ENCODE measurements at regions not wholly inside any gene's neighbourhood (a gene's known extent, or its start where the extent isn't known, plus 50 kb on each side); places are given as distances from the start of the nearest gene placed in this dataset.

DNA sequence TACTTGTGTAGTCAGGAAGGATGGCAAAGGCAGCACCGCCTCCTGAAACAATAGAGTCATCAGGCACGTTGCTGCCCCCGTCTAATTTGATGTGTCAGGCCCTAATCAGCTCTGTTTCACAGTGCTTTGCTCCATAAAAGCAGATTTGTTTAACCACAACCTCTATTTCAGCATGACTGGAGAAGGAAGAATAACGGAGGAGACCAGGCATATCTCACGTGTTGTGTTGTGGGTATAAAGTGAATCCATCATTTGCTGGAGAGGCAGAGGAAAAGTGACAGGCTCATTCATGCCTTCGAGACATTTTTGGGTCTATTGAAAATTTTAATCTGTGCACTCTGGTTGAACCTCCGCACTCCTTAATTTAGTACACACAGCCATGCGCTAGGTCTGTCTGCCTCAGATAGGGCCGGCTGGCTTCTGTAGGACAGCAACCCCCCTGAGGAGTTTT is 940.4 kb upstream of the SLC10A2 start:
- TF ChIP-seq, protein P1, sequence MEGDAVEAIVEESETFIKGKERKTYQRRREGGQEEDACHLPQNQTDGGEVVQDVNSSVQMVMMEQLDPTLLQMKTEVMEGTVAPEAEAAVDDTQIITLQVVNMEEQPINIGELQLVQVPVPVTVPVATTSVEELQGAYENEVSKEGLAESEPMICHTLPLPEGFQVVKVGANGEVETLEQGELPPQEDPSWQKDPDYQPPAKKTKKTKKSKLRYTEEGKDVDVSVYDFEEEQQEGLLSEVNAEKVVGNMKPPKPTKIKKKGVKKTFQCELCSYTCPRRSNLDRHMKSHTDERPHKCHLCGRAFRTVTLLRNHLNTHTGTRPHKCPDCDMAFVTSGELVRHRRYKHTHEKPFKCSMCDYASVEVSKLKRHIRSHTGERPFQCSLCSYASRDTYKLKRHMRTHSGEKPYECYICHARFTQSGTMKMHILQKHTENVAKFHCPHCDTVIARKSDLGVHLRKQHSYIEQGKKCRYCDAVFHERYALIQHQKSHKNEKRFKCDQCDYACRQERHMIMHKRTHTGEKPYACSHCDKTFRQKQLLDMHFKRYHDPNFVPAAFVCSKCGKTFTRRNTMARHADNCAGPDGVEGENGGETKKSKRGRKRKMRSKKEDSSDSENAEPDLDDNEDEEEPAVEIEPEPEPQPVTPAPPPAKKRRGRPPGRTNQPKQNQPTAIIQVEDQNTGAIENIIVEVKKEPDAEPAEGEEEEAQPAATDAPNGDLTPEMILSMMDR (conservative IDR thresholded peaks at IDR 0.05; ENCODE audit: low read depth, low read length): no peak
- DNase-seq (ENCODE audit: low read depth): no peak
- no peak overlapping the region for H3K4me3 ChIP-seq (ENCODE audit: low read depth, low read length)

DNA sequence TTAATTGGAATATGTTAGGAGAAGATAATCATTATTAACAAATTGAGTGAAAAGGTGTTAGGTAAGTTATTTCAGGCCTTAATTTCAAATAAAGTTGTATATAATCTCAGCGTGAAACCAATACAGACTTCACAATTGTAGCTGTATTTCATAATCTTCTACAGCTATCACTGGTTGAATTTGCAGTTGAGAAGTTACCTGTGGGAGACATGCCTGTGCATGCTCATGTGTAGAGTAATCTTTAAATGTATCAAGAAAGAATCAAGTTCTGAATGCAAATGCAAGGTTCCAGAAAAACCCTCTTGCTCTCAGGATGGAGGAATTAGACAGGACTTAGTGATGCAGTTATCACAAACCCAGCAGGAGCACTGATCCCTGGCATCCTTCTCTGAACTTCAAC is 938.4 kb upstream of the SLC10A2 start:
- DNase-seq (ENCODE audit: low read depth): no peak
- TF ChIP-seq, protein P1 (conservative IDR thresholded peaks at IDR 0.05; ENCODE audit: low read depth, low read length): no peak
- no peak overlapping the region for H3K4me3 ChIP-seq (ENCODE audit: low read depth, low read length)

DNA sequence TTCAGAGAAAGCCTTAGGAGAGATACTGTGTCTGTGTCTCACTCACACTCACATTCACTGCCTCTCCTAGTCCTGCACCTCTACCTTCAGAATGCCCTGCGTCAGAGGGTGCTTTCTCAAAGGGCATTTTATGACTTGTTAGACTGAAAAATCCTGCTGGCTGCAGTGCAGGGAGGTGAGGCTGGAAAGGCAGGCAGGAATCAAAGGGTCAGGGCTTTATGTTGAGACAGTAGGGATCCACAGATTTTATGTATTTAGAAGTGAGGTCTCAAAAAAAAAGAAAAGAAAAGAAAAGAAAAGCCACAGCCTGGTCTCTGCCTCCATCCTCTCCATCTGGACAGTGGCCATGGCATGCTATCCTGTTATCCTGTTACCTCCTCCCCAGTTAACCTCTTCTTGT is 936.0 kb upstream of the SLC10A2 start:
- H3K4me3 ChIP-seq (ENCODE audit: low read depth, low read length): no peak overlapping the region
- DNase-seq (ENCODE audit: low read depth): no peak
- TF ChIP-seq, protein P1 (conservative IDR thresholded peaks at IDR 0.05; ENCODE audit: low read depth, low read length): no peak

DNA sequence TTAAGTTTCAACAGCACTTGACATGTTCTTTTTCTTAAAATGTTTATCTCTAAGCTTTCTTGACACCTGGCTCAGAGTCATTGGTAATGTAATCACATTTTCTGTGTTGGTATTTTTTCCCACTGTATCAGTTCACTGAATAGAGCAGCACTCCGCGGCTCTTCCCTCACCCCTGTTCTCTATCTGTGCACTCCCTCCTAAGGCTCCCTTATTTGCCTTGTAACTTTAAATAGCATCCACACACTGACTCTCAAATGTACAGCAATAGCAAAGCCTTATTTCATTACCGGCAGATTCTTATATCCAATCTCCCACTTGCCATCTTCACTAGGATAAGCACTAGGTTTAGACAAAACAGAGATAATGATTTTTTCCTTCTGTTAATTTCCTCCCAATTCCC is 935.5 kb upstream of the SLC10A2 start:
- TF ChIP-seq, protein P1 (conservative IDR thresholded peaks at IDR 0.05; ENCODE audit: low read depth, low read length): no peak
- no peak for DNase-seq (ENCODE audit: low read depth)

DNA sequence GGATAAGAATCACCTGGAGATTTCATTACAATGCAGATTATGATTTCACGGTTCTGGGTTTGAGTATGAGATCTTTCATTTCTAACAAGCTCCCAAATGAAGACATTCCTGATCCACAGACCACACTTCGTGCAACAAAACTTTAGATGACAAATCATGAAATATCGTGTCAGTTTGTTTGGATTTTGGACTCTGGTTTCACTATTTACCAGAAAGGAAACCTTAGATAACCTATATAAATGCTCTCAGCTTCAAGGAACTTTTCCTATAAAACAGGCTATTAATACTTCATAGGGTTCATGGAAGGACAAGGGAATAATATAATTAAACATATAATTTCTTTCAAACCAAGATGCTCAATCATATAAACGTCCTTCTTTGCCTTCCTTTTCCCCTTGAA is 930.5 kb upstream of the SLC10A2 start:
- no peak overlapping the region for H3K4me3 ChIP-seq (ENCODE audit: low read depth, low read length)
- TF ChIP-seq, protein P1 (conservative IDR thresholded peaks at IDR 0.05; ENCODE audit: low read depth, low read length): no peak
- no peak for DNase-seq (ENCODE audit: low read depth)

More for the DNA sequence above, 935.5 kb upstream of the SLC10A2 start:
- no peak overlapping the region for H3K4me3 ChIP-seq (ENCODE audit: low read depth, low read length)

DNA sequence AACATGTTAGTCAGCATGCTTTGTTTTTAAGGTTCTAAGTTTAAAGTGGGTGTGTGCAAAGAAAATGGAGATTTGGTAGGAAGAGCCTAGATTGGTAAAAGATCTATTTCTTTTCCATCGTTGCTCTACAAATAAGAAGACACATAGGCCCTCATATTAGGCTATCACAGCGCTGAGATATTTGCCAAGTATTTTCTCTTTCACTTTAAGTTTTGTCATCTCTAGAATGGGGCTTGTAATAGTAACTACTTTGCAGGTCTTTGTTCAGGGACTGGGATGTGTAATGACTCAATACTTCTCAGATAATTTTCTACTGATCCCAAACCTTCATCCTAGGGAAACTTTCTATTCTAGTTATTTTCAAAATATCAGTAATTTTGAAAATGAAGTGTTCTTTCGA is 917.7 kb upstream of the SLC10A2 start:
- H3K4me3 ChIP-seq (ENCODE audit: low read depth, low read length): no peak overlapping the region
- TF ChIP-seq, protein P1 (conservative IDR thresholded peaks at IDR 0.05; ENCODE audit: low read depth, low read length): no peak
- no peak for DNase-seq (ENCODE audit: low read depth)

DNA sequence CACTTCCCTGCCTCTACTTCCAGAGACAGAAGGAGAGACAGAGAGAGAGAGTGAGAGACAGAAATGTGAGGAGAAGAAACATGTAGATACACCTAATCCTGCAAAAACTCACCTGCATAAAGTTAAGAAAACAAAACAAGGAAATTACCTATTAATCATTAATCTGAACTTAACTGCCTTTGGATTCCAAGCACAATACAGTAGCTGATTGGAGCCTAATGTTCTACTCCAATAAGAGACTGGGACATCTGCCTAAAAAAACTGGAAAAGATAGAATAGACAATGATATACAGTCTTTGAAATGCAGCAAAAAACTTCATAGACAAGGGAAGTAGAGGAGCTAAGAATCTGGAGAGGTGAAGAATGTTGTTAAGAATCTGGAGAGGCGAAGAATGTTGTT is 910.2 kb upstream of the SLC10A2 start:
- H3K4me3 ChIP-seq (ENCODE audit: low read depth, low read length): no peak overlapping the region
- TF ChIP-seq, protein P1 (conservative IDR thresholded peaks at IDR 0.05; ENCODE audit: low read depth, low read length): no peak
- DNase-seq (ENCODE audit: low read depth): peak; percentile 46
